HuH-7.5 (cell line): ENCODE measurements at regions not wholly inside any gene's neighbourhood (a gene's known extent, or its start where the extent isn't known, plus 50 kb on each side); places are given as distances from the start of the nearest gene placed in this dataset.

Experiments used
- DNase-seq: peaks from one replicate; pipeline ENCODE4 v3.0.0; 2011; ENCODE audit warnings: low spot score

GRCh38 chr5:8641786-8642505 lies 773.0 kb downstream of the MTRR start:
- no peak for DNase-seq

DNA sequence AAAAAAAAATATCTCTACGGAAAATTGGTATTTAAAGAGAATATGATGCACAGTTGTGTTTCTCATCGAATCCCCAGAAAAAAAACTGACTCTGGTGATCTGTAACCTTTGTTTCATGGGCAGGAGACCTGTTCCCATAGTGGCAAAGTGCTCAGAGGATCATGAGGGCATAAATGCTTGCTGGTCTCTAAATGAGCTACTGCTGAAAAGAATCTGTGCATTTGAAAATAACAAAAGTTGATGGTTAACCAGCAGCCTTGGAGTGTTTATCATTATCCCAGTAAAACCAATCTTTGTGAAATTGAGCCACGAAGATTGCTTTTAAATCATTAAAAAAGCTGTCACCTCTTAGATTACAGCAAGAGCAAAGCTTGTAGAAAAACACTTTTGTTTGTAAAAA lies 775.4 kb downstream of the MTRR start:
- no peak for DNase-seq

- DNase-seq: no peak
Observed at GRCh38 chr5:8647111-8647510, 778.2 kb downstream of the MTRR start.

DNA sequence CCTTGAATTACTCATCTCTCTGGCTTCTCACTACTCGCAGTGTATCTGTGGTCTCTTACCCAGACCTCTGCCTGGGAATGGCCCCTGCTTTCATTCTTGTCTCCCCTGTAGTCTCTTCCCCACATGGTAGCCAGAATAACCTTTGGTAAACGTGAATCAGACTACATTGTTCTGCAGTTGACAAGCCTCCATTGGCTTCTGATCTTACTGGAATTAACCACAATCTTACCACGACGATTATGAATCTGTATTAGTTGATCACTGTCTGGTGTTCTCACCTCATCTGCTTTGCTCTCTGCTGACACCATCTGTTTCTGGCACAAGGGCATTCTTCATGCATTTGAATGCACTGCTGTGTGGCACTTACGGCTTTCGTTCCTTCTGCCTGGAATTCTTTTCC lies 781.2 kb downstream of the MTRR start:
- no peak for DNase-seq

- no peak for DNase-seq
Observed at GRCh38 chr5:8660133-8660893, 791.4 kb downstream of the MTRR start.

DNA sequence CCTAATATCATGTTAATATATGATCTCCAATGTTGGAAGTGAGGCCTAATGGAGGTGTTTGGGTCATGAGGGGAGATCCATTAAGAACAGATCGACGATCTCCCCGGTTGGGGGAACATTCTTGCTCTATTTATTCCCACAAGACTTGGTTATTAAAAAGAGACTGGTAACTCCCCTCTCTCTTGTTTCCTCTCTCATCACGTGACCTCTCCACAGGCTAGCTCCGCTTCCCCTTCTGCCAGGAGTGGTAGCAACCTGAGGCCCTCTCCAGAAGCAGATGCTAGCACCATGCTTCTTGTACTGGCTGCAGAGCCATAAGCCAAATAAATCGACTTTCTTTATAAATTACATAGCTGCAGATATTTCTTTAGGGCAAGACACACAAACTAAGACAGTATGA lies 794.4 kb downstream of the MTRR start:
- no peak for DNase-seq

GRCh38 chr5:8675182-8675581 lies 806.2 kb downstream of the MTRR start:
- no peak for DNase-seq

DNA sequence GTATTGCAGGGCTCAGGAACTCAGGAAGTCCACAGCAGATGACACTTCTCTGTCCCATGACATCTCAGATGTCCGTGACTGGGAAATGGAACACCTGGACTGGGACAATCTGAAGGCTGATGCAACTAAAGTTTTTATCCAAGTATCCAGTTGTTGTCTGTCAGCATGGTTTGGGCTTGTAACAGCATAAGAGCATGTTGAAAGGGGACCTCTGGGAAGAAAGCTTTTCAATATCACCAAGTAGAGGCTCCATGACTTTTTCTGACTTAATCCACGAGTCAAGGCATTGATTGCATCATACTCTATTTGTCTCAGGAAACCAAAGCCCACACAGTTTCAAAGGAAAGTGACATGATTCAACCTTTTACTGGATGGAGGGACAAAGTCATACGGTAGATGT lies 807.7 kb downstream of the MTRR start:
- DNase-seq: no peak

DNA sequence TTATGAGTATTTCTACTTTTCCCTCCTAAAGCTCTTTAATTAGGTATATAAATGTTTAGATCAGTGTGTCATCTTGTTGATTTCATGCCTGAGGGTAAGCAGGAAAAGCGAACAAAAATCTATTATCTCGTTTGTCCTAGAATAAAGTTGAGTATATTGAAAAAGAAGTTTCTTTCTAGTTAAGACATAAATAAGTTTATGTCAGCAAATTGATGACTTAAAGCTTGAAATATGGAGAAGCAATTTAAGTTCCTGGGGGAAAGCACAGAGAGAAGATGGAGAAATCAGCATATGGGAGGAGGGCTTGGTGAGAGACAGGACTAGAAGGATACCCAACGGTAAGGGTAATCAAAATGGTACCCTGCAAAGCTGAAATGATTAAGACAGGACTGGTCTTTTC lies 813.4 kb downstream of the MTRR start:
- no peak for DNase-seq

DNA sequence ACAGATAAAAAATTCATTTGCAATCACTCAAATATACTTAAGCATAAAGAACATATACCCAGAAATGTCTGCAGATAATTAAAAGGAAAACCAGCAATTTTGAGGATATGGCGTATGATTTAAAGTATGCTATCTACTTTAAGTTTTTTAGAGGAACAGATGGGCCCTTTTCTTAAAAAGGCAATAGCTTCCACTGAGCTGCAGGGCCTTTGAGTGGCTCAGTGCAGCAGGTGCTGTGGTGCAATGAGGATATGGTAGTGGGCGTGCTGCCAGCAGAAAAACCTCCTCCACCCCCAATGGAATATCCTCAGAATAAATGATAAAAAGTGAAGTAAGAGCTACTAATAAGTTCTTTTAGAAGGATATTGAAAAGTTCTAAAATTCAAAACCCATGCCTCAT lies 814.5 kb downstream of the MTRR start:
- DNase-seq: no peak

- no peak for DNase-seq
Observed at GRCh38 chr5:8685704-8686103, 816.8 kb downstream of the MTRR start.

GRCh38 chr5:8686707-8687106 lies 817.8 kb downstream of the MTRR start:
- DNase-seq: no peak

DNA sequence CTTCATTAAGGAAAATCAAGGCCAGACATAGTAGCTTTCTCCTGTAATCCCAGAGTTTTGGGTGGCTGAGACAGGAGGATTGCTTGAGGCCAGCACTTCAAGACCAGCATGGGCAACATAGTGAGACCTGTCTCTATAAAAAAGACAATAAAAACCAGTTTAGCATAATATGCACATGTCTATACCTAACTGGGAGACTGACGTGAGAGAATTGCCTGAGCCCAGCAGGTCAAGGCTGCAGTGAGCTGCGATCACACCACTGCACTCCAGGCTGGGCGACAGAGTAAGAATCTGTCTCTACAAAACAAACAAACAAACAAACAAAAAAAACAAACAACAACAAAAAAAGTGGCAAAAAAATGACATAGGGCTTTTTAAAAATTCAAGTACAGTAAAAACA lies 820.8 kb downstream of the MTRR start:
- DNase-seq: no peak

GRCh38 chr5:8691221-8691620 lies 822.3 kb downstream of the MTRR start:
- no peak for DNase-seq

- DNase-seq: no peak
Observed at GRCh38 chr5:8693341-8693844, 824.4 kb downstream of the MTRR start.

GRCh38 chr5:8694545-8694944 lies 825.6 kb downstream of the MTRR start:
- DNase-seq: no peak

DNA sequence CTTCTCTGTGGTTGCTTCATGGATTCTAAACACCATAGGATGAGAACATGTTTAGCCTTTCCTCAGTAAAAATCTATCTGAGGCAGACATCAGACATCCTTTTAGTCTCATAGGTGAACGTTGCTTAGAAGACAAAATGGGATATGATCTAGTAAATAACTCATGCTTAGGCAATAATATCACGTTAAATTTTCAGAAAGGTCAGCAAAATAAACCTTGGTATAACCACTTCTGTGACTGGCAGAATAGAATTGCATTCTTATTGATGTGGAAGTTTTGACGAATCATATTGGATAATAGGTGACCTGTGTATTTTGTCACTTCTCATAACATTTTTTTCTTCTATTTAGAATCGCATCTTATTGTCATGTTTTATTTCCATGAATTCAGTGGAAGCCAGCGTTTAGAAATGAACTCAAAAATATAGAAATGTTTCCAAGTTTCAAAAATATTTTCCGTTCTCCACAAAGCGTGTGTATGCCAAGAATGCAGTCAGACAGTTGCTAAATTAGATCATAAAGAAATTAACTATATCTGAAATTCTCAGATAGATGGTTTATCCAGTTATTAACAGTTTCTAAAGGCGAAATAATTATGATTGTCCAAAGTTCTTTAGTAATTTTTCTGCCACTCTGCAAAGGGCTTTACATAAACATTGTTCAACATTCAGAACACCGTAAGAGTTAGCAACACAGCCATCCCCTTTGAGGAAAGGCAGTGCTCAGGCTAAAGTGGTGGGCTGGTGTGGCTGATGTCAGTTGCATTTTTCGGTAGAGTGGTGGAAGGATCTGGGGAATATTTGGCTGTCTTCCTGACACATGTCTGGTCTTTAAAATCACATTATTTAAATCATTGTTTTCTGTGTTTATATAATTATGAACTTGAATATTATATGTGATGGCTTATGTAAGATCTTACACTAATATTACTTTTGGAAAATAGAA lies 827.2 kb downstream of the MTRR start:
- DNase-seq: no peak

- no peak for DNase-seq
Observed at GRCh38 chr5:8700222-8700621, 831.3 kb downstream of the MTRR start.

- no peak for DNase-seq
Observed at GRCh38 chr5:8700671-8701070, 831.7 kb downstream of the MTRR start.

GRCh38 chr5:8701251-8701650 lies 832.3 kb downstream of the MTRR start:
- DNase-seq: no peak

DNA sequence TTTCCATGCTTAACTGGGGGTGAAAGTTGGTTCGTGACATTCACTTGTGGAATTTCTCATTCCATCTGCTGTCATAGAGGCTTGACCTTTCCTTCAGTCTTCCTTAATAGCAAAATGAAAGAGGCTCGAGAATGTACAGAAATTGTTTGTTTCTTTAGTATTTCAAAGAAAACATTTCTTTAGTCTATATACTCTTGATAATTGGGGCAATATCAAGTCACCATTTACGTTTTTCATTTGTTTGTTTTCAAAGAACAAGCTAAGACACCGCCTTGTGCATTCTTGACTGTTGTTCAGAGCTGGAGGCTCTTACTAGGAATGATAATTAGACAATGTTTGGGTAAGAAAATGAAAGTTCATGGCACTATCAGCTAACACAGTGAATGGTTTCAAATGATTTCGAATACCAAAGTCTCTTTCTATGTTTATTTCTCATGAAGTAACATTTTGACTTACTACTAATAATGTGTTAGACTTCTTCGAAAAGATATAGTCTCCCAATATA lies 835.4 kb downstream of the SEMA5A start:
- no peak for DNase-seq

GRCh38 chr5:8714198-8714597 lies 831.7 kb downstream of the SEMA5A start:
- no peak for DNase-seq
